ENCODE measurements at regions not wholly inside any gene's neighbourhood (a gene's known extent, or its start where the extent isn't known, plus 50 kb on each side); places are given as distances from the start of the nearest gene placed in this dataset.

DNA sequence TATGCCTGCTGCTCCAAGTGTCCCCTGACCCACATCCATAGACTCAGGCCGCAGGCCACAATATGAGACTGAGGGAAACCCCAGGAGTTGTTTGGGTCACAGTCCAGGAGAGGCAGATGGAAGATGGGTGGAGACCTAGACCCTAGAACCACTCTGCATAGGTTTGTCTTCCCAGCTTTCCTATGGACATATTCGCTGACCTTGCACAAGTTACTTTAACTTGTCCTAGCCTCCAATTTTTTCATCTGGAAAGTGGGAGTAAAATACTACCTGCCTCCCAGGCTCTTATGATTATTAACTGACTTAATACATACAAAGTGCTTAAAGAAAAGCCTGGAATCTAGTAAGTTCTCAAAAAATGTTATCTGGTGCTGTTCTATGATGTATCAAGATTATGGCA lies 157.1 kb upstream of the IFNG-AS1 start:
- peaks cover 0 to 3% of the 10 kb centered on the region in 2 experiments; a peak in 1 of 4 replicates for H3K4me1 ChIP-seq (ENCODE audit: control insufficient read depth in 1 of 2, insufficient read depth in 2 of 2, low read depth in 1 of 2, low read length in 1 of 2)
- H4K20me1 ChIP-seq (ENCODE audit: insufficient read depth), result no peaks in the 10 kb centered on the region
- H3K36me3 ChIP-seq (replicated peaks in 1 of 2; ENCODE audit: control insufficient read depth in 1 of 2, insufficient read depth in 2 of 2, low read length in 1 of 2), result no peaks in the 10 kb centered on the region
- H3K79me2 ChIP-seq (ENCODE audit: insufficient read depth), result no peaks in the 10 kb centered on the region
- no peak overlapping the region for H3K4me2 ChIP-seq
- H3K9ac ChIP-seq, result no peak overlapping the region
- CTCF ChIA-PET, result no interaction called here
- DNase-seq, result no peak
- H3K27ac ChIP-seq (ENCODE audit: low read depth in 2 of 2, low read length in 1 of 2), result no peak overlapping the region
- H3K9me3 ChIP-seq, result no peaks in the 10 kb centered on the region
- H3K4me3 ChIP-seq (ENCODE audit: low read depth in 2 of 2, low read length in 1 of 2), result no peak overlapping the region
- TF ChIP-seq RAD21 (IDR thresholded peaks at IDR 0.05; ENCODE audit: low read length) (no peak), CHD2 (IDR thresholded peaks at IDR 0.05; ENCODE audit: low read length, partially characterized antibody) (no peak), FOSL2 (IDR thresholded peaks at IDR 0.05; ENCODE audit: borderline replicate concordance, low read depth) (no peak), RXRA (IDR thresholded peaks at IDR 0.05; ENCODE audit: borderline replicate concordance, low read depth) (no peak), SIN3A (IDR thresholded peaks at IDR 0.05; ENCODE audit: borderline replicate concordance, low read depth, low read length) (no peak)
- WGBS (ENCODE audit: low lambda C conversion rate), result 88% methylated on average over 2 of the region's 2 CpGs
- no peak overlapping the region for H2AFZ ChIP-seq (ENCODE audit: low read depth)
- H3F3A ChIP-seq (replicated peaks; ENCODE audit: insufficient read depth), result peaks cover 16% of the 10 kb centered on the region
- H3K27me3 ChIP-seq (ENCODE audit: insufficient read depth), result no peaks in the 10 kb centered on the region
- POLR2A ChIA-PET, result no interaction called here
- H3K9me2 ChIP-seq, result no peaks in the 10 kb centered on the region

DNA sequence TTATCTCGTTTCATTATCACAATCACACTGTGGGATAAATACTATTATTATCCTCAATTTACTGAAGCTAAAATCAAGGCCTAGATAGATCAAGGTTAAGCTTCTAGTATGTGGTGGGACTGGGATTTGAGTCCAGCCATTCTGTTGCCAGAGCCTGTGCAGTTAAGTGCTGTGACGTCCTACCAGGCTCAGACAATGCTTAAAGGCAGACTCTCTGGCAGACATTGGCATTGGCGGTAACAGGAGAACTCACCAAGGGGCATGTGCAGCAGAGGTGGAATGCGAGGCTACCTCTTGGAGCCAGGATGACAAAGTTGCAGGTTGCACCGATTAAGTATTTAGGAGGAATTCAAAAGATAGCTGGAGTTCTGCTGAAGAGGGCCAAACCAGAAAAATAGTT lies 155.6 kb upstream of the IFNG-AS1 start:
- no peak overlapping the region for H3K9ac ChIP-seq
- no peak overlapping the region for H3K4me2 ChIP-seq
- H3F3A ChIP-seq (replicated peaks; ENCODE audit: insufficient read depth), result peaks cover 3% of the 10 kb centered on the region
- ChIA-PET CTCF (no interaction called here), POLR2A (no interaction called here)
- no peaks in the 10 kb centered on the region for H4K20me1 ChIP-seq (ENCODE audit: insufficient read depth)
- H3K4me3 ChIP-seq (ENCODE audit: low read depth in 2 of 2, low read length in 1 of 2), result no peak overlapping the region
- no peaks in the 10 kb centered on the region for H3K36me3 ChIP-seq (replicated peaks in 1 of 2; ENCODE audit: control insufficient read depth in 1 of 2, insufficient read depth in 2 of 2, low read length in 1 of 2)
- 74% methylated on average over 5 of the region's 5 CpGs for WGBS (ENCODE audit: low lambda C conversion rate)
- DNase-seq, result no peak
- H3K27ac ChIP-seq (ENCODE audit: low read depth in 2 of 2, low read length in 1 of 2), result no peak overlapping the region
- H3K9me2 ChIP-seq, result no peaks in the 10 kb centered on the region
- no peaks in the 10 kb centered on the region for H3K79me2 ChIP-seq (ENCODE audit: insufficient read depth)
- H3K27me3 ChIP-seq (ENCODE audit: insufficient read depth), result no peaks in the 10 kb centered on the region
- H2AFZ ChIP-seq (ENCODE audit: low read depth), result no peak overlapping the region
- H3K4me1 ChIP-seq (ENCODE audit: control insufficient read depth in 1 of 2, insufficient read depth in 2 of 2, low read depth in 1 of 2, low read length in 1 of 2), result no peaks in the 10 kb centered on the region
- TF ChIP-seq NRF1 (IDR thresholded peaks at IDR 0.05; ENCODE audit: low read depth, low read length), result no peak
- TF ChIP-seq, protein P1, sequence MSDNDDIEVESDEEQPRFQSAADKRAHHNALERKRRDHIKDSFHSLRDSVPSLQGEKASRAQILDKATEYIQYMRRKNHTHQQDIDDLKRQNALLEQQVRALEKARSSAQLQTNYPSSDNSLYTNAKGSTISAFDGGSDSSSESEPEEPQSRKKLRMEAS (IDR thresholded peaks at IDR 0.05; ENCODE audit: low read depth), result no peak
- no peak for TF ChIP-seq EZH2phosphoT487 (IDR thresholded peaks at IDR 0.05; ENCODE audit: borderline replicate concordance, low read depth)
- TF ChIP-seq, protein P2, sequence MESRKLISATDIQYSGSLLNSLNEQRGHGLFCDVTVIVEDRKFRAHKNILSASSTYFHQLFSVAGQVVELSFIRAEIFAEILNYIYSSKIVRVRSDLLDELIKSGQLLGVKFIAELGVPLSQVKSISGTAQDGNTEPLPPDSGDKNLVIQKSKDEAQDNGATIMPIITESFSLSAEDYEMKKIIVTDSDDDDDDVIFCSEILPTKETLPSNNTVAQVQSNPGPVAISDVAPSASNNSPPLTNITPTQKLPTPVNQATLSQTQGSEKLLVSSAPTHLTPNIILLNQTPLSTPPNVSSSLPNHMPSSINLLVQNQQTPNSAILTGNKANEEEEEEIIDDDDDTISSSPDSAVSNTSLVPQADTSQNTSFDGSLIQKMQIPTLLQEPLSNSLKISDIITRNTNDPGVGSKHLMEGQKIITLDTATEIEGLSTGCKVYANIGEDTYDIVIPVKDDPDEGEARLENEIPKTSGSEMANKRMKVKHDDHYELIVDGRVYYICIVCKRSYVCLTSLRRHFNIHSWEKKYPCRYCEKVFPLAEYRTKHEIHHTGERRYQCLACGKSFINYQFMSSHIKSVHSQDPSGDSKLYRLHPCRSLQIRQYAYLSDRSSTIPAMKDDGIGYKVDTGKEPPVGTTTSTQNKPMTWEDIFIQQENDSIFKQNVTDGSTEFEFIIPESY (IDR thresholded peaks at IDR 0.05; ENCODE audit: borderline replicate concordance, low read depth), result no peak
- TF ChIP-seq FOSL2 (IDR thresholded peaks at IDR 0.05; ENCODE audit: borderline replicate concordance, low read depth), result no peak
- no peak for TF ChIP-seq FOXJ3 (CRISPR knock-in tag; IDR thresholded peaks at IDR 0.05)
- no peak for TF ChIP-seq FOXM1 (IDR thresholded peaks at IDR 0.05; ENCODE audit: low read depth)
- TF ChIP-seq MEF2A (IDR thresholded peaks at IDR 0.05; ENCODE audit: borderline replicate concordance, low read depth), result no peak
- TF ChIP-seq, protein P3, sequence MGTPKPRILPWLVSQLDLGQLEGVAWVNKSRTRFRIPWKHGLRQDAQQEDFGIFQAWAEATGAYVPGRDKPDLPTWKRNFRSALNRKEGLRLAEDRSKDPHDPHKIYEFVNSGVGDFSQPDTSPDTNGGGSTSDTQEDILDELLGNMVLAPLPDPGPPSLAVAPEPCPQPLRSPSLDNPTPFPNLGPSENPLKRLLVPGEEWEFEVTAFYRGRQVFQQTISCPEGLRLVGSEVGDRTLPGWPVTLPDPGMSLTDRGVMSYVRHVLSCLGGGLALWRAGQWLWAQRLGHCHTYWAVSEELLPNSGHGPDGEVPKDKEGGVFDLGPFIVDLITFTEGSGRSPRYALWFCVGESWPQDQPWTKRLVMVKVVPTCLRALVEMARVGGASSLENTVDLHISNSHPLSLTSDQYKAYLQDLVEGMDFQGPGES (IDR thresholded peaks at IDR 0.05; ENCODE audit: low read depth, low read length), result no peak
- TF ChIP-seq, protein P4, sequence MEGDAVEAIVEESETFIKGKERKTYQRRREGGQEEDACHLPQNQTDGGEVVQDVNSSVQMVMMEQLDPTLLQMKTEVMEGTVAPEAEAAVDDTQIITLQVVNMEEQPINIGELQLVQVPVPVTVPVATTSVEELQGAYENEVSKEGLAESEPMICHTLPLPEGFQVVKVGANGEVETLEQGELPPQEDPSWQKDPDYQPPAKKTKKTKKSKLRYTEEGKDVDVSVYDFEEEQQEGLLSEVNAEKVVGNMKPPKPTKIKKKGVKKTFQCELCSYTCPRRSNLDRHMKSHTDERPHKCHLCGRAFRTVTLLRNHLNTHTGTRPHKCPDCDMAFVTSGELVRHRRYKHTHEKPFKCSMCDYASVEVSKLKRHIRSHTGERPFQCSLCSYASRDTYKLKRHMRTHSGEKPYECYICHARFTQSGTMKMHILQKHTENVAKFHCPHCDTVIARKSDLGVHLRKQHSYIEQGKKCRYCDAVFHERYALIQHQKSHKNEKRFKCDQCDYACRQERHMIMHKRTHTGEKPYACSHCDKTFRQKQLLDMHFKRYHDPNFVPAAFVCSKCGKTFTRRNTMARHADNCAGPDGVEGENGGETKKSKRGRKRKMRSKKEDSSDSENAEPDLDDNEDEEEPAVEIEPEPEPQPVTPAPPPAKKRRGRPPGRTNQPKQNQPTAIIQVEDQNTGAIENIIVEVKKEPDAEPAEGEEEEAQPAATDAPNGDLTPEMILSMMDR (IDR thresholded peaks at IDR 0.05), result no peak
- no peak for TF ChIP-seq TEAD4 (IDR thresholded peaks at IDR 0.05; ENCODE audit: borderline replicate concordance, insufficient read depth)
- no peak for TF ChIP-seq JUND (IDR thresholded peaks at IDR 0.05)
- TF ChIP-seq RAD21 (IDR thresholded peaks at IDR 0.05; ENCODE audit: low read length), result no peak
- TF ChIP-seq, protein P5, sequence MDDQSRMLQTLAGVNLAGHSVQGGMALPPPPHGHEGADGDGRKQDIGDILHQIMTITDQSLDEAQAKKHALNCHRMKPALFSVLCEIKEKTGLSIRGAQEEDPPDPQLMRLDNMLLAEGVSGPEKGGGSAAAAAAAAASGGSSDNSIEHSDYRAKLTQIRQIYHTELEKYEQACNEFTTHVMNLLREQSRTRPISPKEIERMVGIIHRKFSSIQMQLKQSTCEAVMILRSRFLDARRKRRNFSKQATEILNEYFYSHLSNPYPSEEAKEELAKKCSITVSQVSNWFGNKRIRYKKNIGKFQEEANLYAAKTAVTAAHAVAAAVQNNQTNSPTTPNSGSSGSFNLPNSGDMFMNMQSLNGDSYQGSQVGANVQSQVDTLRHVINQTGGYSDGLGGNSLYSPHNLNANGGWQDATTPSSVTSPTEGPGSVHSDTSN (IDR thresholded peaks at IDR 0.05), result no peak
- no peak for TF ChIP-seq EP300 (IDR thresholded peaks at IDR 0.05; ENCODE audit: borderline replicate concordance in 1 of 2, low read depth in 1 of 2, low read length in 1 of 2)
- no peak for TF ChIP-seq POLR2AphosphoS5 (IDR thresholded peaks at IDR 0.05; ENCODE audit: low read depth, low read length)
- TF ChIP-seq, protein P6, sequence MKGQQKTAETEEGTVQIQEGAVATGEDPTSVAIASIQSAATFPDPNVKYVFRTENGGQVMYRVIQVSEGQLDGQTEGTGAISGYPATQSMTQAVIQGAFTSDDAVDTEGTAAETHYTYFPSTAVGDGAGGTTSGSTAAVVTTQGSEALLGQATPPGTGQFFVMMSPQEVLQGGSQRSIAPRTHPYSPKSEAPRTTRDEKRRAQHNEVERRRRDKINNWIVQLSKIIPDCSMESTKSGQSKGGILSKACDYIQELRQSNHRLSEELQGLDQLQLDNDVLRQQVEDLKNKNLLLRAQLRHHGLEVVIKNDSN (IDR thresholded peaks at IDR 0.05; ENCODE audit: borderline replicate concordance, low read depth), result no peak
- TF ChIP-seq GATA2 (CRISPR knock-in tag; IDR thresholded peaks at IDR 0.05), result no peak
- H3K9me3 ChIP-seq, result no peaks in the 10 kb centered on the region; the same call in 1 of the 2 replicates

Measured in SK-N-SH (cell line).